Breast epithelium (tissue), 4 donors: ENCODE measurements at regions not wholly inside any gene's neighbourhood (a gene's known extent, or its start where the extent isn't known, plus 50 kb on each side); places are given as distances from the start of the nearest gene placed in this dataset.

Experiments
- DNase-seq, 2 donors: peaks; one replicate each; pipeline ENCODE4 v3.0.0-alpha.2; 2019; ENCODE audit warnings: low spot score in 2 of 2
- H3K27ac ChIP-seq, 2 donors: fragments of 200-600 bp; sonication (generic) in 1 of 2; one replicate each; pipeline ENCODE4 v1.5.1; 2016 to 2019; ENCODE audit warnings: mild to moderate bottlenecking in 1 of 2
- H3K27me3 ChIP-seq, 2 donors: fragments of 200-600 bp; sonication (generic) in 1 of 2; one replicate each; pipeline versions ENCODE4 v1.5.1 to v1.6.0; 2017 to 2019; ENCODE audit warnings: control low read depth in 1 of 2, mild to moderate bottlenecking in 1 of 2
- H3K36me3 ChIP-seq: fragments of 200-600 bp; one replicate; pipeline ENCODE4 v1.5.1; 2019
- H3K4me1 ChIP-seq, 2 donors: fragments of 200-600 bp; sonication (generic); one replicate each; pipeline ENCODE4 v1.5.1; 2016 to 2019; ENCODE audit warnings: control low read depth in 1 of 2
- H3K4me3 ChIP-seq, 3 donors: fragments of 200-600 bp; sonication (generic); 1 replicate in 2 of 3; 2 replicates in 1 of 3; pipeline ENCODE4 v1.5.1; 2016 to 2019; ENCODE audit warnings: mild to moderate bottlenecking in 3 of 3, moderate library complexity in 2 of 3
- H3K9me3 ChIP-seq, 2 donors: fragments of 200-600 bp; sonication (generic) in 1 of 2; one replicate each; pipeline ENCODE4 v1.5.1; 2016 to 2019; ENCODE audit warnings: control low read depth in 1 of 2
- POLR2A ChIP-seq: fragments of 450-650 bp; IDR thresholded peaks from one replicate; pipeline ENCODE4 v1.6.1; 2016; ENCODE audit warnings: antibody characterized with exemption, mild to moderate bottlenecking, moderate library complexity
- POLR2AphosphoS5 ChIP-seq, 3 donors: sonication (generic); formaldehyde crosslinking; IDR thresholded peaks; one replicate each; pipeline ENCODE4 v1.6.1; 2017; ENCODE audit warnings: antibody characterized with exemption in 3 of 3
- intact Hi-C: fragments of 100-400 bp; cut with DNase I; formaldehyde crosslinking; loops from one replicate; pipeline ENCODE4 v1.15.1; 2023; ENCODE audit warnings: low total_unique reads
- TF ChIP-seq, protein P1 (sequence below), 3 donors: fragments of 450-650 bp; IDR thresholded peaks; one replicate each; pipeline ENCODE4 v1.5.1; 2016 to 2017; ENCODE audit warnings: antibody characterized with exemption in 3 of 3, mild to moderate bottlenecking in 3 of 3, moderate library complexity in 3 of 3

DNA sequence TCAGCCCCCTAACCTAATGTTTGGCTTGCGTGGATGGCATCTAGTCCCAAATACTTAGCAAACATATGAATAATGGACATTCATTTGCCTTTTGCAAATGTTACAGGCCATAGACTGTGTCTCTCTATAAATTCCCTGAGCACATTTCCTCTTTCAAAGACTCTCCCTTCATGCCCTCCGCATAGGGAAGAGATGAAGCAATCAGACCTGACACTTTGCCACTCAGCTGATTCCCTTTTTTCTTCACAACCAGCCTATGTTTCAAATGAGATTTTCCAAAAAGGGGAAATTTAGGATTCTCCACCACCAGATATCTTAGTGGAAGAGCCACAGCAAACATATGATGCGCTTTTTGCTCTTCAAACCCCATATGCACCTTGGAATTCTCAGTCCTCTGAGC lies 453.7 kb downstream of the STK39 start:
- H3K9me3 ChIP-seq: no peaks in the 10 kb centered on the region
- DNase-seq: no peak
- TF ChIP-seq POLR2AphosphoS5 (IDR thresholded peaks at IDR 0.05) (no peak), POLR2A (no peak)
- TF ChIP-seq, protein P1, sequence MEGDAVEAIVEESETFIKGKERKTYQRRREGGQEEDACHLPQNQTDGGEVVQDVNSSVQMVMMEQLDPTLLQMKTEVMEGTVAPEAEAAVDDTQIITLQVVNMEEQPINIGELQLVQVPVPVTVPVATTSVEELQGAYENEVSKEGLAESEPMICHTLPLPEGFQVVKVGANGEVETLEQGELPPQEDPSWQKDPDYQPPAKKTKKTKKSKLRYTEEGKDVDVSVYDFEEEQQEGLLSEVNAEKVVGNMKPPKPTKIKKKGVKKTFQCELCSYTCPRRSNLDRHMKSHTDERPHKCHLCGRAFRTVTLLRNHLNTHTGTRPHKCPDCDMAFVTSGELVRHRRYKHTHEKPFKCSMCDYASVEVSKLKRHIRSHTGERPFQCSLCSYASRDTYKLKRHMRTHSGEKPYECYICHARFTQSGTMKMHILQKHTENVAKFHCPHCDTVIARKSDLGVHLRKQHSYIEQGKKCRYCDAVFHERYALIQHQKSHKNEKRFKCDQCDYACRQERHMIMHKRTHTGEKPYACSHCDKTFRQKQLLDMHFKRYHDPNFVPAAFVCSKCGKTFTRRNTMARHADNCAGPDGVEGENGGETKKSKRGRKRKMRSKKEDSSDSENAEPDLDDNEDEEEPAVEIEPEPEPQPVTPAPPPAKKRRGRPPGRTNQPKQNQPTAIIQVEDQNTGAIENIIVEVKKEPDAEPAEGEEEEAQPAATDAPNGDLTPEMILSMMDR (IDR thresholded peaks at IDR 0.05): no peak
- no peaks in the 10 kb centered on the region for H3K27me3 ChIP-seq
- no peaks in the 10 kb centered on the region for H3K36me3 ChIP-seq
- intact Hi-C loops: no loop called here
- no peak overlapping the region for H3K4me3 ChIP-seq
- H3K4me1 ChIP-seq: no peaks in the 10 kb centered on the region
- no peak overlapping the region for H3K27ac ChIP-seq

DNA sequence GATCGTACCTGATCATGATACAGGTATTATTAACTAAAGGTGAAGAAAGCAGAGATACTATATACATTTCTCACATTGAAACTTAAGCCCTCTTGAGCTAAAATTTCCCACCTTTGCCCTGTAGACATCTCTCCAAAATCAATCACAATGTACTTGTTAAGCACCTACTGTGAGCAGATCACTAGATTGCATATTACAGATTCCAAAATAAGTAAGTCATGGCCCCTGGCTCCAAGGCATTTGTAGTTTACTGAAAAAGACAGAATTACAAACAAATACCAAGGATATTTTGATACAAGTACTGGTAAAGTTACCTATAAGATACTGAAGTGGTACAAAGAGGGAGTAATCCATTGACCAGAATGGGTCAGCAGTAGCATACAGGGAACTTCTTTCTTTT lies 455.3 kb downstream of the STK39 start:
- Histone ChIP-seq H3K4me1 (no peaks in the 10 kb centered on the region), H3K4me3 (no peak overlapping the region), H3K27me3 (no peaks in the 10 kb centered on the region), H3K36me3 (no peaks in the 10 kb centered on the region), H3K27ac (no peak overlapping the region), H3K9me3 (no peaks in the 10 kb centered on the region)
- intact Hi-C loops: no loop called here
- no peak for DNase-seq
- no peak for TF ChIP-seq POLR2AphosphoS5 (IDR thresholded peaks at IDR 0.05)
- TF ChIP-seq POLR2A: no peak
- TF ChIP-seq, protein P1 (IDR thresholded peaks at IDR 0.05): no peak

DNA sequence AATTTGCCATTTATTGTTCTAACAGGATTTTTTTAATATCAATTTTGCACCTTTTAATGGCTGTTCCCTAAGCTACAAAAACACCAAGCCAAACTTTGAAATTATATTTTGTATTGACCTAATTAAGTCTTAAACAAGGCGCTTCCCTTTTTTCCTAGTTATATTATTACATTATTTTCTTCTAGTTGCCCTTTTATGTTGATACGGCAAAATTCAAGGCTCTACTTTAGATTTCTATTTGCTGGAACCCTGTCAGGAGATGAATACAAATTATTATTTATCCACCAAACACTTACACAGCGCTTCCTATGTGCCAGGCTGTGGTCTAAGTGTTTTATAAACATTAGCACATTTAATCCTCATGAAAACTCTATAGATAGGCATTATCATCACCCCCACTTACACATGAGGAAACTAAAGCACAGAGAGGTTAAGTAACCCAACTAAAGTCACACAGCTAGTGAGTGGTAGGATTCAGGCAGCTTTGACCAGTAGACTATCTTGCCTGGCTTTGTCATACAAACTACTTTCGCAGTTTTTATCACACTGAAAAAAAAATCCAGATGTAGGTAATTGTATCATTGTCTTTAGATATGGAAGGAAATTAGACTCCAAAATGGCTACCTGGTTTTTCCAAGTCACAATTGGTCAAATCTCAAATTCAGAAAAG lies 456.5 kb downstream of the STK39 start:
- intact Hi-C loops: no loop called here
- H3K4me1 ChIP-seq: no peaks in the 10 kb centered on the region
- no peaks in the 10 kb centered on the region for H3K27me3 ChIP-seq

DNA sequence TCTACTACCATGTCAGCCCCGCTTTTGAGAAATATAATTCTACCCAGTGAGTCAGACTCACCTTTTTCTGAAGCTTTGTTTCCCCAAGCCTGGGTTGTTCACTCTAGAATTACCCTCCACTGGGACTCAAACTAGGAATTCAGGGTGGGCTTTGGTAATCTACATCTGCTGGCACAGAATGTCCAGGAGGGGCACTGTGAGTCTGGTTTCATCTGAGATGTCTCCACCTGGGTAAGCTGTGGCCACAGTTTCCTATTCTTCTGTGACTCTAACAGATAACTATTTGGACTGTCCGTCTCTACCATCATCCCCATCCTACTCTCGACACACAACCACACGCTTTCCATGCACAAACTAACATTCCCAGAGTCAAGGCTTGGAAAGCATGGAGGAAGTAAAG lies 457.2 kb downstream of the STK39 start:
- H3K4me1 ChIP-seq: no peaks in the 10 kb centered on the region
- no peaks in the 10 kb centered on the region for H3K9me3 ChIP-seq
- TF ChIP-seq, protein P1 (IDR thresholded peaks at IDR 0.05): no peak
- TF ChIP-seq POLR2A (no peak), POLR2AphosphoS5 (IDR thresholded peaks at IDR 0.05) (no peak)
- H3K27ac ChIP-seq: no peak overlapping the region
- H3K27me3 ChIP-seq: no peaks in the 10 kb centered on the region
- no peak for DNase-seq
- intact Hi-C loops: no loop called here
- no peaks in the 10 kb centered on the region for H3K36me3 ChIP-seq
- no peak overlapping the region for H3K4me3 ChIP-seq

More for the DNA sequence above, 456.5 kb downstream of the STK39 start:
- no peak for DNase-seq
- Histone ChIP-seq H3K27ac (no peak overlapping the region), H3K9me3 (no peaks in the 10 kb centered on the region), H3K4me3 (no peak overlapping the region), H3K36me3 (no peaks in the 10 kb centered on the region)
- TF ChIP-seq POLR2A (no peak), POLR2AphosphoS5 (IDR thresholded peaks at IDR 0.05) (no peak)
- TF ChIP-seq, protein P1 (IDR thresholded peaks at IDR 0.05): no peak

DNA sequence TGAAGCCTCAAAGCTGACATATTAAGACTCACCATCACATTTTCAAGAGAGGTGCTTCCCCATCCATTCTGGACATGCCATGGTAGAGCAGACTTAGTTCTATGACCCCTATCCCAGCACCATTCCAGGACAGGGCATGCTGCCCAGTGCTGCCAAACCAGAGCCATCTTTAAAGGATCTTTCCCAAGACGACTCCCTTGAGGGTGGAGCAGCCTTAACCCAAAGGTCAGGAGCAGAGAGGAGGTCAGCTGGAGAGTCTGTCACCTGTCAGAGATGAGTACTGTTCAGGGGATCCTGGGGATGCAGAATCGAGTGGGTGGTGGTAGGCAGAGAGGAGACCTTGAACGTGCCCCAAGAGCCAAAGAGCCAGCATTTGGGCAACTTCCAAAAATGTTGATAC lies 459.8 kb downstream of the STK39 start:
- intact Hi-C loops: no loop called here
- TF ChIP-seq POLR2A: no peak
- no peak for TF ChIP-seq POLR2AphosphoS5 (IDR thresholded peaks at IDR 0.05)
- TF ChIP-seq, protein P1 (IDR thresholded peaks at IDR 0.05): no peak
- no peaks in the 10 kb centered on the region for H3K27me3 ChIP-seq
- no peaks in the 10 kb centered on the region for H3K4me1 ChIP-seq
- H3K4me3 ChIP-seq: no peak overlapping the region
- H3K9me3 ChIP-seq: no peaks in the 10 kb centered on the region
- no peak overlapping the region for H3K27ac ChIP-seq
- DNase-seq: no peak
- no peaks in the 10 kb centered on the region for H3K36me3 ChIP-seq
